WTC11 (cell line): ENCODE measurements at regions not wholly inside any gene's neighbourhood (a gene's known extent, or its start where the extent isn't known, plus 50 kb on each side); places are given as distances from the start of the nearest gene placed in this dataset.

Experiments
- ATAC-seq: fragments of 200-7000 bp; cut with Tn5 transposase; 2 replicates; pipeline ENCODE4 v1.10.0; 2021; ENCODE audit warnings: mild to moderate bottlenecking, moderate library complexity
- CTCF ChIA-PET: fragments of 300-600 bp; sonication (Branson Sonifier 250); formaldehyde crosslinking; loops from one replicate; lab custom pipeline; 2021; ENCODE audit warnings: antibody characterized with exemption; lab: Charles Lee
- POLR2A ChIA-PET: fragments of 350-600 bp; sonication (Branson Sonifier 250); formaldehyde crosslinking; loops from one replicate; lab custom pipeline; 2021; ENCODE audit warnings: antibody characterized with exemption; lab: Charles Lee
- DNase-seq: peaks from one replicate; pipeline ENCODE4 v3.0.0; 2021; ENCODE audit warnings: low spot score
- H3K27ac Mint-ChIP-seq: 2 replicates; pipeline ENCODE4 v1.8.0; 2021; ENCODE audit warnings: mixed read lengths
- H3K27me3 Mint-ChIP-seq: 2 replicates; pipeline ENCODE4 v1.8.0; 2021; ENCODE audit warnings: low read depth, mild to moderate bottlenecking, moderate library complexity, mixed read lengths
- H3K36me3 Mint-ChIP-seq: 2 replicates; pipeline ENCODE4 v1.8.0; 2021; ENCODE audit warnings: mixed read lengths
- H3K4me1 Mint-ChIP-seq: 2 replicates; pipeline ENCODE4 v1.8.0; 2022; ENCODE audit warnings: mixed read lengths
- H3K4me3 Mint-ChIP-seq: 2 replicates; pipeline ENCODE4 v1.8.0; 2021; ENCODE audit warnings: mild to moderate bottlenecking, moderate library complexity, mixed read lengths
- H3K9me3 Mint-ChIP-seq: 2 replicates; pipeline ENCODE4 v1.8.0; 2021; ENCODE audit warnings: mixed read lengths
- AR ChIP-seq: fragments of 250-450 bp; sonication (Bioruptor Pico); IDR thresholded peaks from 2 replicates; pipeline ENCODE4 v1.9.0; 2021; ENCODE audit warnings: mild to moderate bottlenecking
- ATF1 ChIP-seq: sonication (generic); formaldehyde crosslinking; IDR thresholded peaks from 2 replicates; pipeline ENCODE4 v1.8.1; 2023; ENCODE audit warnings: mild to moderate bottlenecking, moderate library complexity, missing genetic modification reagents
- ATF3 ChIP-seq: sonication (generic); formaldehyde crosslinking; conservative IDR thresholded peaks from 2 replicates; pipeline ENCODE4 v1.8.1; 2022; ENCODE audit warnings: mild to moderate bottlenecking, missing genetic modification reagents
- CBFB ChIP-seq: sonication (generic); formaldehyde crosslinking; IDR thresholded peaks from 2 replicates; pipeline ENCODE4 v1.8.1; 2022; ENCODE audit warnings: mild to moderate bottlenecking, low read depth, missing genetic modification reagents
- E2F4 ChIP-seq: sonication (generic); formaldehyde crosslinking; IDR thresholded peaks from 2 replicates; pipeline ENCODE4 v1.8.1; 2022; ENCODE audit warnings: low read depth, mild to moderate bottlenecking, moderate library complexity, missing genetic modification reagents, borderline replicate concordance
- GRHL2 ChIP-seq: fragments of 250-450 bp; sonication (Bioruptor Pico); IDR thresholded peaks from 2 replicates; pipeline ENCODE4 v1.8.0; 2022; ENCODE audit warnings: mild to moderate bottlenecking, moderate library complexity; ENCODE audit not compliant: insufficient replicate concordance, severe bottlenecking
- JAZF1 ChIP-seq: fragments of 250-450 bp; sonication (Bioruptor Pico); IDR thresholded peaks from 2 replicates; pipeline ENCODE4 v1.9.0; 2021; ENCODE audit warnings: moderate library complexity, mild to moderate bottlenecking, inconsistent platforms
- MLX ChIP-seq: sonication (generic); formaldehyde crosslinking; IDR thresholded peaks from 2 replicates; pipeline ENCODE4 v1.8.1; 2023; ENCODE audit warnings: mild to moderate bottlenecking, missing genetic modification reagents, moderate library complexity
- NR3C1 ChIP-seq: sonication (generic); formaldehyde crosslinking; conservative IDR thresholded peaks from 2 replicates; pipeline ENCODE4 v1.8.1; 2023; ENCODE audit warnings: low read depth, mild to moderate bottlenecking, missing genetic modification reagents
- OVOL2 ChIP-seq: fragments of 250-450 bp; sonication (Bioruptor Pico); IDR thresholded peaks from 2 replicates; pipeline ENCODE4 v1.9.0; 2021; ENCODE audit warnings: mild to moderate bottlenecking, borderline replicate concordance
- SMAD4 ChIP-seq: sonication (generic); formaldehyde crosslinking; IDR thresholded peaks from 2 replicates; pipeline ENCODE4 v1.8.0; 2022; ENCODE audit warnings: mild to moderate bottlenecking, missing genetic modification reagents
- SOX15 ChIP-seq: fragments of 250-450 bp; sonication (Bioruptor Pico); IDR thresholded peaks from 2 replicates; pipeline ENCODE4 v1.9.0; 2021; ENCODE audit warnings: mild to moderate bottlenecking
- ZNF121 ChIP-seq: sonication (generic); formaldehyde crosslinking; IDR thresholded peaks from 2 replicates; pipeline ENCODE4 v1.8.0; 2023; ENCODE audit warnings: missing genetic modification reagents
- ZNF396 ChIP-seq: fragments of 250-450 bp; sonication (Bioruptor Pico); IDR thresholded peaks from 2 replicates; pipeline ENCODE4 v1.8.0; 2021; ENCODE audit warnings: mild to moderate bottlenecking, moderate library complexity, borderline replicate concordance
- ZNF671 ChIP-seq: fragments of 250-450 bp; sonication (Bioruptor Pico); IDR thresholded peaks from 2 replicates; pipeline ENCODE4 v1.8.0; 2021; ENCODE audit warnings: mild to moderate bottlenecking
- TF ChIP-seq, protein P1 (sequence below): sonication (generic); formaldehyde crosslinking; IDR thresholded peaks from 2 replicates; pipeline ENCODE4 v1.8.0; 2023; ENCODE audit warnings: mild to moderate bottlenecking, missing genetic modification reagents
- TF ChIP-seq, protein P2 (sequence below): sonication (generic); formaldehyde crosslinking; IDR thresholded peaks from 2 replicates; pipeline ENCODE4 v1.8.1; 2023; ENCODE audit warnings: mild to moderate bottlenecking, missing genetic modification reagents, borderline replicate concordance

- no peak overlapping the region for H3K27ac Mint-ChIP-seq
- no peak for TF ChIP-seq ZNF396 (CRISPR knock-in tag)
- TF ChIP-seq SOX15 (CRISPR knock-in tag): no peak
- no peak for TF ChIP-seq ATF1 (CRISPR knock-in tag)
- no peak for TF ChIP-seq NR3C1
- TF ChIP-seq MLX (CRISPR knock-in tag): no peak
- TF ChIP-seq E2F4 (CRISPR knock-in tag): no peak
- no peak for TF ChIP-seq CBFB (CRISPR knock-in tag)
- TF ChIP-seq GRHL2 (CRISPR knock-in tag): no peak
- TF ChIP-seq ATF3 (CRISPR knock-in tag): no peak
- no peak for TF ChIP-seq OVOL2
- TF ChIP-seq, protein P1, sequence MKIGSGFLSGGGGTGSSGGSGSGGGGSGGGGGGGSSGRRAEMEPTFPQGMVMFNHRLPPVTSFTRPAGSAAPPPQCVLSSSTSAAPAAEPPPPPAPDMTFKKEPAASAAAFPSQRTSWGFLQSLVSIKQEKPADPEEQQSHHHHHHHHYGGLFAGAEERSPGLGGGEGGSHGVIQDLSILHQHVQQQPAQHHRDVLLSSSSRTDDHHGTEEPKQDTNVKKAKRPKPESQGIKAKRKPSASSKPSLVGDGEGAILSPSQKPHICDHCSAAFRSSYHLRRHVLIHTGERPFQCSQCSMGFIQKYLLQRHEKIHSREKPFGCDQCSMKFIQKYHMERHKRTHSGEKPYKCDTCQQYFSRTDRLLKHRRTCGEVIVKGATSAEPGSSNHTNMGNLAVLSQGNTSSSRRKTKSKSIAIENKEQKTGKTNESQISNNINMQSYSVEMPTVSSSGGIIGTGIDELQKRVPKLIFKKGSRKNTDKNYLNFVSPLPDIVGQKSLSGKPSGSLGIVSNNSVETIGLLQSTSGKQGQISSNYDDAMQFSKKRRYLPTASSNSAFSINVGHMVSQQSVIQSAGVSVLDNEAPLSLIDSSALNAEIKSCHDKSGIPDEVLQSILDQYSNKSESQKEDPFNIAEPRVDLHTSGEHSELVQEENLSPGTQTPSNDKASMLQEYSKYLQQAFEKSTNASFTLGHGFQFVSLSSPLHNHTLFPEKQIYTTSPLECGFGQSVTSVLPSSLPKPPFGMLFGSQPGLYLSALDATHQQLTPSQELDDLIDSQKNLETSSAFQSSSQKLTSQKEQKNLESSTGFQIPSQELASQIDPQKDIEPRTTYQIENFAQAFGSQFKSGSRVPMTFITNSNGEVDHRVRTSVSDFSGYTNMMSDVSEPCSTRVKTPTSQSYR (CRISPR knock-in tag): no peak
- no peak for TF ChIP-seq JAZF1 (CRISPR knock-in tag)
- no peak for TF ChIP-seq SMAD4 (CRISPR knock-in tag)
- TF ChIP-seq AR (CRISPR knock-in tag): no peak
- TF ChIP-seq ZNF671 (CRISPR knock-in tag): no peak
- no peak for TF ChIP-seq ZNF121 (CRISPR knock-in tag)
- TF ChIP-seq, protein P2, sequence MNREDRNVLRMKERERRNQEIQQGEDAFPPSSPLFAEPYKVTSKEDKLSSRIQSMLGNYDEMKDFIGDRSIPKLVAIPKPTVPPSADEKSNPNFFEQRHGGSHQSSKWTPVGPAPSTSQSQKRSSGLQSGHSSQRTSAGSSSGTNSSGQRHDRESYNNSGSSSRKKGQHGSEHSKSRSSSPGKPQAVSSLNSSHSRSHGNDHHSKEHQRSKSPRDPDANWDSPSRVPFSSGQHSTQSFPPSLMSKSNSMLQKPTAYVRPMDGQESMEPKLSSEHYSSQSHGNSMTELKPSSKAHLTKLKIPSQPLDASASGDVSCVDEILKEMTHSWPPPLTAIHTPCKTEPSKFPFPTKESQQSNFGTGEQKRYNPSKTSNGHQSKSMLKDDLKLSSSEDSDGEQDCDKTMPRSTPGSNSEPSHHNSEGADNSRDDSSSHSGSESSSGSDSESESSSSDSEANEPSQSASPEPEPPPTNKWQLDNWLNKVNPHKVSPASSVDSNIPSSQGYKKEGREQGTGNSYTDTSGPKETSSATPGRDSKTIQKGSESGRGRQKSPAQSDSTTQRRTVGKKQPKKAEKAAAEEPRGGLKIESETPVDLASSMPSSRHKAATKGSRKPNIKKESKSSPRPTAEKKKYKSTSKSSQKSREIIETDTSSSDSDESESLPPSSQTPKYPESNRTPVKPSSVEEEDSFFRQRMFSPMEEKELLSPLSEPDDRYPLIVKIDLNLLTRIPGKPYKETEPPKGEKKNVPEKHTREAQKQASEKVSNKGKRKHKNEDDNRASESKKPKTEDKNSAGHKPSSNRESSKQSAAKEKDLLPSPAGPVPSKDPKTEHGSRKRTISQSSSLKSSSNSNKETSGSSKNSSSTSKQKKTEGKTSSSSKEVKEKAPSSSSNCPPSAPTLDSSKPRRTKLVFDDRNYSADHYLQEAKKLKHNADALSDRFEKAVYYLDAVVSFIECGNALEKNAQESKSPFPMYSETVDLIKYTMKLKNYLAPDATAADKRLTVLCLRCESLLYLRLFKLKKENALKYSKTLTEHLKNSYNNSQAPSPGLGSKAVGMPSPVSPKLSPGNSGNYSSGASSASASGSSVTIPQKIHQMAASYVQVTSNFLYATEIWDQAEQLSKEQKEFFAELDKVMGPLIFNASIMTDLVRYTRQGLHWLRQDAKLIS (CRISPR knock-in tag): no peak
- H3K27me3 Mint-ChIP-seq: peaks cover 2% of the 10 kb centered on the region; the same call in 1 of the 2 replicates
- DNase-seq (no peak), ATAC-seq (no peak)
- no peak overlapping the region for H3K4me3 Mint-ChIP-seq
- ChIA-PET CTCF (no interaction called here), POLR2A (no interaction called here)
- no peaks in the 10 kb centered on the region for H3K36me3 Mint-ChIP-seq
- peaks cover 34% of the 10 kb centered on the region for H3K4me1 Mint-ChIP-seq
- no peaks in the 10 kb centered on the region for H3K9me3 Mint-ChIP-seq
Measured at GRCh38 chr2:47241715-47242114, 65.4 kb upstream of the CALM2 start.
